Vagina (tissue), 2 donors: ENCODE measurements at regions not wholly inside any gene's neighbourhood (a gene's known extent, or its start where the extent isn't known, plus 50 kb on each side); places are given as distances from the start of the nearest gene placed in this dataset.

Experiments used
- CTCF ChIP-seq, 3 experiments: fragments of 450-650 bp in 2 of 3; fragments of 200-600 bp in 1 of 3; sonication (generic) in 1 of 3; IDR thresholded peaks; one replicate each; pipeline ENCODE4 v1.5.1; 2017 to 2019; ENCODE audit warnings: antibody characterized with exemption in 3 of 3, mild to moderate bottlenecking in 2 of 3, moderate library complexity in 2 of 3
- POLR2A ChIP-seq, 2 donors: fragments of 450-650 bp; IDR thresholded peaks; one replicate each; pipeline ENCODE4 v1.6.1; 2017; ENCODE audit warnings: antibody characterized with exemption in 2 of 2, mild to moderate bottlenecking in 2 of 2, moderate library complexity in 2 of 2

- TF ChIP-seq CTCF (IDR thresholded peaks at IDR 0.05), result no peak
- TF ChIP-seq POLR2A (IDR thresholded peaks at IDR 0.05), result no peak
Measured at GRCh38 chr4:54902976-54903375, 222.4 kb downstream of the KDR start.
